ENCODE measurements at regions not wholly inside any gene's neighbourhood (a gene's known extent, or its start where the extent isn't known, plus 50 kb on each side); places are given as distances from the start of the nearest gene placed in this dataset.

- no peak overlapping the region for H3K4me3 ChIP-seq (ENCODE audit: low read depth, low read length)
- DNase-seq (ENCODE audit: low read depth): no peak
- TF ChIP-seq, protein P1, sequence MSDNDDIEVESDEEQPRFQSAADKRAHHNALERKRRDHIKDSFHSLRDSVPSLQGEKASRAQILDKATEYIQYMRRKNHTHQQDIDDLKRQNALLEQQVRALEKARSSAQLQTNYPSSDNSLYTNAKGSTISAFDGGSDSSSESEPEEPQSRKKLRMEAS (IDR thresholded peaks at IDR 0.05; ENCODE audit: low read depth, low read length): no peak
- TF ChIP-seq, protein P2, sequence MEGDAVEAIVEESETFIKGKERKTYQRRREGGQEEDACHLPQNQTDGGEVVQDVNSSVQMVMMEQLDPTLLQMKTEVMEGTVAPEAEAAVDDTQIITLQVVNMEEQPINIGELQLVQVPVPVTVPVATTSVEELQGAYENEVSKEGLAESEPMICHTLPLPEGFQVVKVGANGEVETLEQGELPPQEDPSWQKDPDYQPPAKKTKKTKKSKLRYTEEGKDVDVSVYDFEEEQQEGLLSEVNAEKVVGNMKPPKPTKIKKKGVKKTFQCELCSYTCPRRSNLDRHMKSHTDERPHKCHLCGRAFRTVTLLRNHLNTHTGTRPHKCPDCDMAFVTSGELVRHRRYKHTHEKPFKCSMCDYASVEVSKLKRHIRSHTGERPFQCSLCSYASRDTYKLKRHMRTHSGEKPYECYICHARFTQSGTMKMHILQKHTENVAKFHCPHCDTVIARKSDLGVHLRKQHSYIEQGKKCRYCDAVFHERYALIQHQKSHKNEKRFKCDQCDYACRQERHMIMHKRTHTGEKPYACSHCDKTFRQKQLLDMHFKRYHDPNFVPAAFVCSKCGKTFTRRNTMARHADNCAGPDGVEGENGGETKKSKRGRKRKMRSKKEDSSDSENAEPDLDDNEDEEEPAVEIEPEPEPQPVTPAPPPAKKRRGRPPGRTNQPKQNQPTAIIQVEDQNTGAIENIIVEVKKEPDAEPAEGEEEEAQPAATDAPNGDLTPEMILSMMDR (IDR thresholded peaks at IDR 0.05; ENCODE audit: low read depth, low read length): no peak
- TF ChIP-seq MYC (IDR thresholded peaks at IDR 0.05; ENCODE audit: low read depth, low read length): no peak
- no peak for TF ChIP-seq POLR2A (IDR thresholded peaks at IDR 0.05; ENCODE audit: extremely low read depth, insufficient read length)
Measured at GRCh38 chr3:35045118-35045517, 594.2 kb upstream of the ARPP21 start.

GRCh38 chr3:35064761-35065160, 574.6 kb upstream of the ARPP21 start:
- DNase-seq (ENCODE audit: low read depth): no peak
- H3K4me3 ChIP-seq (ENCODE audit: low read depth, low read length): no peak overlapping the region
- TF ChIP-seq MYC (IDR thresholded peaks at IDR 0.05; ENCODE audit: low read depth, low read length) (no peak), POLR2A (IDR thresholded peaks at IDR 0.05; ENCODE audit: extremely low read depth, insufficient read length) (no peak)
- TF ChIP-seq, protein P1 (IDR thresholded peaks at IDR 0.05; ENCODE audit: low read depth, low read length): no peak
- TF ChIP-seq, protein P2 (IDR thresholded peaks at IDR 0.05; ENCODE audit: low read depth, low read length): no peak

- no peak overlapping the region for H3K4me3 ChIP-seq (ENCODE audit: low read depth, low read length)
- DNase-seq (ENCODE audit: low read depth): no peak
- TF ChIP-seq, protein P1 (IDR thresholded peaks at IDR 0.05; ENCODE audit: low read depth, low read length): no peak
- TF ChIP-seq MYC (IDR thresholded peaks at IDR 0.05; ENCODE audit: low read depth, low read length) (no peak), POLR2A (IDR thresholded peaks at IDR 0.05; ENCODE audit: extremely low read depth, insufficient read length) (no peak)
- TF ChIP-seq, protein P2 (IDR thresholded peaks at IDR 0.05; ENCODE audit: low read depth, low read length): no peak
Measured at GRCh38 chr3:35065891-35066290, 573.4 kb upstream of the ARPP21 start.

GRCh38 chr3:35067750-35068149, 571.6 kb upstream of the ARPP21 start:
- no peak for DNase-seq (ENCODE audit: low read depth)

DNA sequence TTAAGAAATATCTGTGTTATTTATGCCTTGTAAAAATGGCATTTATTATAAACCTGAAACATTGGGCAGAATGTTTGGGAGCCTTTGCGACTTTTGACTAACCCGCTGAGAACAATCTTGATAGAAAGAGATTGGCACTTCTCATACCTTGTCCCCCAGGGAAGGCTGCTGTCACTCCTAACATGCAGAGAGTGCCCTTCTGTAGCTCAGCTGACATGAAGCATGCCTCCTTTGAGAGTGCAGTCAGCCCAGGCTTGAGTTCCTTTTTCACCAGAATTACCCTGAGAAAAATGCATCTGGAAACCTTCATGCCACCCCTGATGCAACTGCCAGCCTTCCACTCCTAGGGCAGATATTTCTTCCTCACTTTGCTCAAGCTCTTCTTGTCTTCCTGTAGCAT, 569.2 kb upstream of the ARPP21 start:
- TF ChIP-seq, protein P2 (IDR thresholded peaks at IDR 0.05; ENCODE audit: low read depth, low read length): no peak
- TF ChIP-seq, protein P1 (IDR thresholded peaks at IDR 0.05; ENCODE audit: low read depth, low read length): no peak
- TF ChIP-seq POLR2A (IDR thresholded peaks at IDR 0.05; ENCODE audit: extremely low read depth, insufficient read length) (no peak), MYC (IDR thresholded peaks at IDR 0.05; ENCODE audit: low read depth, low read length) (no peak)
- DNase-seq (ENCODE audit: low read depth): no peak

More at GRCh38 chr3:35067750-35068149, 571.6 kb upstream of the ARPP21 start:
- H3K4me3 ChIP-seq (ENCODE audit: low read depth, low read length): no peak overlapping the region
- TF ChIP-seq MYC (IDR thresholded peaks at IDR 0.05; ENCODE audit: low read depth, low read length) (no peak), POLR2A (IDR thresholded peaks at IDR 0.05; ENCODE audit: extremely low read depth, insufficient read length) (no peak)
- TF ChIP-seq, protein P1 (IDR thresholded peaks at IDR 0.05; ENCODE audit: low read depth, low read length): no peak
- TF ChIP-seq, protein P2 (IDR thresholded peaks at IDR 0.05; ENCODE audit: low read depth, low read length): no peak

More for the DNA sequence above, 569.2 kb upstream of the ARPP21 start:
- no peak overlapping the region for H3K4me3 ChIP-seq (ENCODE audit: low read depth, low read length)
